Activated B cell treated with CpG ODN at 0.5 μM for 24 hours (primary cell): ENCODE measurements at regions not wholly inside any gene's neighbourhood (a gene's known extent, or its start where the extent isn't known, plus 50 kb on each side); places are given as distances from the start of the nearest gene placed in this dataset.

Experiments
- ATAC-seq: fragments of 200-7000 bp; cut with Tn5 transposase; one replicate; pipeline ENCODE4 v1.10.0; 2021; ENCODE audit warnings: low read depth, mild to moderate bottlenecking, moderate library complexity
- CTCF ChIA-PET: fragments of 350-600 bp; sonication (Branson Sonifier 250); formaldehyde crosslinking; loops from one replicate; lab custom pipeline; 2021; ENCODE audit warnings: antibody characterized with exemption; lab: Charles Lee
- POLR2A ChIA-PET: fragments of 350-600 bp; sonication (Branson Sonifier 250); formaldehyde crosslinking; loops from one replicate; lab custom pipeline; 2021; ENCODE audit warnings: antibody characterized with exemption; lab: Charles Lee
- DNase-seq: peaks from one replicate; pipeline ENCODE4 v3.0.0; 2022
- H3K27ac Mint-ChIP-seq: one replicate; pipeline ENCODE4 v1.8.0; 2020; ENCODE audit warnings: mixed read lengths
- H3K27me3 Mint-ChIP-seq: one replicate; pipeline ENCODE4 v1.8.0; 2021; ENCODE audit warnings: mixed read lengths
- H3K36me3 Mint-ChIP-seq: one replicate; pipeline ENCODE4 v1.8.0; 2021; ENCODE audit warnings: low read depth, mixed read lengths
- H3K4me1 Mint-ChIP-seq: one replicate; pipeline ENCODE4 v1.8.0; 2021; ENCODE audit warnings: mixed read lengths
- H3K4me3 Mint-ChIP-seq: one replicate; pipeline ENCODE4 v1.8.0; 2020; ENCODE audit warnings: mild to moderate bottlenecking, mixed read lengths
- H3K9me3 Mint-ChIP-seq: one replicate; pipeline ENCODE4 v1.8.0; 2020; ENCODE audit warnings: mixed read lengths
- CTCF ChIP-seq: fragments of 200-600 bp; IDR thresholded peaks from one replicate; pipeline ENCODE4 v1.8.0; 2022; ENCODE audit warnings: antibody characterized with exemption, mild to moderate bottlenecking
- intact Hi-C: fragments of 100-400 bp; cut with micrococcal nuclease; formaldehyde crosslinking; loops from one replicate; pipeline ENCODE4 v1.15.1; 2024

- Mint-ChIP-seq H3K9me3 (no peaks in the 10 kb centered on the region), H3K27me3 (no peaks in the 10 kb centered on the region), H3K4me1 (no peaks in the 10 kb centered on the region), H3K36me3 (no peaks in the 10 kb centered on the region), H3K27ac (no peak overlapping the region), H3K4me3 (no peak overlapping the region)
- DNase-seq (no peak), ATAC-seq (no peak)
- intact Hi-C loops, result no loop called here
- ChIA-PET POLR2A (no interaction called here), CTCF (no interaction called here)
- no peak for TF ChIP-seq CTCF
Measured at GRCh38 chr15:54707805-54708752, 488.7 kb downstream of the RSL24D1 start.

DNA sequence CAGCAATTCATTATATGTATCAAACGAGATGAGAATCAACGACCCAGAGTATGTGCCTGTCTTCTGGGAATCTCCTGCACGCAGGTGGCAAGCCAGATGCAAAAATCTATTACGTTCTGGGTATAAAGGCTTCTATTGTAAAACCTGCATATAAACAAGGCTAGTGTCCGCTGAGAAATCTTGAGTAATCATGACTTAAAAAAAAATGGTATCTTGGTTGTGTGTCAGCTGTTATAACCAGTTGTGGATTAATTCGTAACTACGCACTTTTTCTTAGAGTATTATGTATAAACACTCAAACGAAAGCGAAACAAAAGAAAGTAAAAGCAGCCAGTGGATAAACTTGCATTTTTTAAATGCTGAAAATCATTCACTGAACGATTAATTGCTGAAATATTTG, 509.1 kb downstream of the RSL24D1 start:
- Mint-ChIP-seq H3K4me1 (no peaks in the 10 kb centered on the region), H3K4me3 (no peak overlapping the region), H3K9me3 (peaks cover 2% of the 10 kb centered on the region), H3K27ac (no peak overlapping the region), H3K36me3 (no peaks in the 10 kb centered on the region), H3K27me3 (no peaks in the 10 kb centered on the region)
- TF ChIP-seq CTCF, result no peak
- DNase-seq (no peak), ATAC-seq (no peak)
- ChIA-PET POLR2A (no interaction called here), CTCF (no interaction called here)
- intact Hi-C loops, result no loop called here
